ENCODE measurements at regions not wholly inside any gene's neighbourhood (a gene's known extent, or its start where the extent isn't known, plus 50 kb on each side); places are given as distances from the start of the nearest gene placed in this dataset.

DNA sequence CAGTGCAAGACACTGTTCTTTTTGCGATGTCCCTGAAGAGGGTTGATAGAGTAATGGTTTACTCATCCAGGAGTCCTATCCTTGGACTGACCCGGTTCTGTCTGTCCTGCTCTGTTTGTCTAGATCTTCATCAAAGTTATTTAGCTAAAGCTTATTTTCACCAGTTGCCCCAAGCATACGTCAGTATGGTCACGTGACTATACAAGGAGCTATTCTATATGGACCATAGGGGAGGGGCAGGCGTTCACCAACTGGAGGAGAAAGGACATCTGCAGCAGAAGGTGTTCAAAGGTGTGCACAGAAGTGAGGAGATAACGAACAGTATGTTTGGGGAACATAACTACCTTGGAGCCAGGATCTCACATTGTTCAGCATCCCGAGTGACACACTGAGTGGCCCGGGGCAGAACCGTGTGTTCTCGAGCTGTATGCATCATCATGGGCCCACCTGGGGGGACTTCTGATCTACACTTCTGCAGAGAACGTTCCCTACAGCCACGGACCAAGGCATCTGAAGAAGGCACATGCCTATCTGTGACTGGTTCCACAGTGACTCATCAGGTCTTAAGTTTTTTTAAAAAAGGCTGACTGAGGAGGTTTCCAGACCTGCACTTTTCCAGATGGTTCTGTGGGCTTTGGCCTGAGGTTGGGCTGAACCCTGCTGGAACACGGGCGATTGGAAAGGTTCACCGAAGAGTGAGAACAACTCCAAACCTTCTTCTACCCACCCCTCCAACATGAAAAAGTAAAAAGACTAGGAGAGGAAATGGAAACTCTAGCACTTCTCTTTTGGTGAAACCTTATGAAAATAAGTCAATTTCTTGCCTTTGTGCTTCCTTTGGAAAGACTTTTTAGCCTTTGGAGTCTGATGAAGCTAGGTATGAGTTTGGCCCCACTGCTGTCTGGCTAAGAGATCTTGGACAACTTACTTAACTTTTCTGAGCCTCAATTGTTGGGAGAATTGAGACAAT, 68.6 kb upstream of the YWHAQ start:
- Histone ChIP-seq H3K4me3 (ENCODE audit: low read depth in 2 of 2, low read length in 2 of 2) (no peak overlapping the region), H3K4me1 (ENCODE audit: control insufficient read depth, insufficient read depth, low read length) (peaks cover 7% of the 10 kb centered on the region), H3K27ac (ENCODE audit: low read length) (no peak overlapping the region), H3K36me3 (ENCODE audit: control insufficient read depth, insufficient read depth, low read length) (no peaks in the 10 kb centered on the region), H3K27me3 (ENCODE audit: control insufficient read depth, insufficient read depth, low read length) (no peaks in the 10 kb centered on the region), H3K9me3 (ENCODE audit: control insufficient read depth, insufficient read depth, low read depth, low read length) (no peaks in the 10 kb centered on the region; the same call in 1 of the 2 replicates)
- TF ChIP-seq POLR2AphosphoS5 (IDR thresholded peaks at IDR 0.05; ENCODE audit: low read depth, low read length) (no peak), TCF7L2 (IDR thresholded peaks at IDR 0.05; ENCODE audit: low read depth, low read length) (no peak), SIN3A (IDR thresholded peaks at IDR 0.05; ENCODE audit: borderline replicate concordance, insufficient read depth, low read depth, low read length) (no peak)
- TF ChIP-seq, protein P1, sequence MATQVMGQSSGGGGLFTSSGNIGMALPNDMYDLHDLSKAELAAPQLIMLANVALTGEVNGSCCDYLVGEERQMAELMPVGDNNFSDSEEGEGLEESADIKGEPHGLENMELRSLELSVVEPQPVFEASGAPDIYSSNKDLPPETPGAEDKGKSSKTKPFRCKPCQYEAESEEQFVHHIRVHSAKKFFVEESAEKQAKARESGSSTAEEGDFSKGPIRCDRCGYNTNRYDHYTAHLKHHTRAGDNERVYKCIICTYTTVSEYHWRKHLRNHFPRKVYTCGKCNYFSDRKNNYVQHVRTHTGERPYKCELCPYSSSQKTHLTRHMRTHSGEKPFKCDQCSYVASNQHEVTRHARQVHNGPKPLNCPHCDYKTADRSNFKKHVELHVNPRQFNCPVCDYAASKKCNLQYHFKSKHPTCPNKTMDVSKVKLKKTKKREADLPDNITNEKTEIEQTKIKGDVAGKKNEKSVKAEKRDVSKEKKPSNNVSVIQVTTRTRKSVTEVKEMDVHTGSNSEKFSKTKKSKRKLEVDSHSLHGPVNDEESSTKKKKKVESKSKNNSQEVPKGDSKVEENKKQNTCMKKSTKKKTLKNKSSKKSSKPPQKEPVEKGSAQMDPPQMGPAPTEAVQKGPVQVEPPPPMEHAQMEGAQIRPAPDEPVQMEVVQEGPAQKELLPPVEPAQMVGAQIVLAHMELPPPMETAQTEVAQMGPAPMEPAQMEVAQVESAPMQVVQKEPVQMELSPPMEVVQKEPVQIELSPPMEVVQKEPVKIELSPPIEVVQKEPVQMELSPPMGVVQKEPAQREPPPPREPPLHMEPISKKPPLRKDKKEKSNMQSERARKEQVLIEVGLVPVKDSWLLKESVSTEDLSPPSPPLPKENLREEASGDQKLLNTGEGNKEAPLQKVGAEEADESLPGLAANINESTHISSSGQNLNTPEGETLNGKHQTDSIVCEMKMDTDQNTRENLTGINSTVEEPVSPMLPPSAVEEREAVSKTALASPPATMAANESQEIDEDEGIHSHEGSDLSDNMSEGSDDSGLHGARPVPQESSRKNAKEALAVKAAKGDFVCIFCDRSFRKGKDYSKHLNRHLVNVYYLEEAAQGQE (IDR thresholded peaks at IDR 0.05; ENCODE audit: insufficient read depth in 1 of 2, low read depth in 2 of 2, low read length in 1 of 2): no peak
- TF ChIP-seq, protein P2, sequence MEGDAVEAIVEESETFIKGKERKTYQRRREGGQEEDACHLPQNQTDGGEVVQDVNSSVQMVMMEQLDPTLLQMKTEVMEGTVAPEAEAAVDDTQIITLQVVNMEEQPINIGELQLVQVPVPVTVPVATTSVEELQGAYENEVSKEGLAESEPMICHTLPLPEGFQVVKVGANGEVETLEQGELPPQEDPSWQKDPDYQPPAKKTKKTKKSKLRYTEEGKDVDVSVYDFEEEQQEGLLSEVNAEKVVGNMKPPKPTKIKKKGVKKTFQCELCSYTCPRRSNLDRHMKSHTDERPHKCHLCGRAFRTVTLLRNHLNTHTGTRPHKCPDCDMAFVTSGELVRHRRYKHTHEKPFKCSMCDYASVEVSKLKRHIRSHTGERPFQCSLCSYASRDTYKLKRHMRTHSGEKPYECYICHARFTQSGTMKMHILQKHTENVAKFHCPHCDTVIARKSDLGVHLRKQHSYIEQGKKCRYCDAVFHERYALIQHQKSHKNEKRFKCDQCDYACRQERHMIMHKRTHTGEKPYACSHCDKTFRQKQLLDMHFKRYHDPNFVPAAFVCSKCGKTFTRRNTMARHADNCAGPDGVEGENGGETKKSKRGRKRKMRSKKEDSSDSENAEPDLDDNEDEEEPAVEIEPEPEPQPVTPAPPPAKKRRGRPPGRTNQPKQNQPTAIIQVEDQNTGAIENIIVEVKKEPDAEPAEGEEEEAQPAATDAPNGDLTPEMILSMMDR (IDR thresholded peaks at IDR 0.05): no peak
- POLR2A ChIA-PET: no interaction called here
- BruUV-seq (replicated peaks): no TSS peak
- CTCF ChIA-PET: no interaction called here
- in situ Hi-C loops (cut with HindIII; ENCODE audit: low pct_unique_long_range_greater_than_20kb, low sequenced_read_pairs) (no loop called here), intact Hi-C loops (cut with micrococcal nuclease; ENCODE audit: unreplicated experiment) (no loop called here)
- no peak for ATAC-seq
- DNase-seq (ENCODE audit: low read depth, low spot score): no peak

DNA sequence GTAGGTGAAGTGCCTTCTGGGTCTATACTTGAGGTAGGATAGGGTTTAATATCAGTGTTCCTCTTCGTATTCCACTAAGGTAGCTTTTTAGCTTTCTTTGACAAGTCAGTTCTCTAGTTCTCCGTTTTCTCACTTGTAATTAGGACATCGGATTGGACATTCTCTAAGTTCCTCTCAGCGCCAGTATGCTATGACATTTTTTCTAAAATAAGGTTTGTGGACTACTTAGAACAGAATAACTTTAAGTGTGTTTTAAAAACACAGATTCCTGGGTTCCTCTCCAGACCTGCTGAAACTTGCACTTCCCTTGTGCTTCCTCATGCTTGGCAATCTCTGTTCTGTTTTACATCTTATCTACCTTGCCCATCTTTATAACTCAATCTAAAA, 69.3 kb upstream of the YWHAQ start:
- H3K36me3 ChIP-seq (ENCODE audit: control insufficient read depth, insufficient read depth, low read length): no peaks in the 10 kb centered on the region
- TF ChIP-seq, protein P1 (IDR thresholded peaks at IDR 0.05; ENCODE audit: insufficient read depth in 1 of 2, low read depth in 2 of 2, low read length in 1 of 2): no peak
- TF ChIP-seq SIN3A (IDR thresholded peaks at IDR 0.05; ENCODE audit: borderline replicate concordance, insufficient read depth, low read depth, low read length): no peak
- TF ChIP-seq TCF7L2 (IDR thresholded peaks at IDR 0.05; ENCODE audit: low read depth, low read length): no peak
- no peak for TF ChIP-seq POLR2AphosphoS5 (IDR thresholded peaks at IDR 0.05; ENCODE audit: low read depth, low read length)
- TF ChIP-seq, protein P2 (IDR thresholded peaks at IDR 0.05): no peak
- POLR2A ChIA-PET: no interaction called here
- in situ Hi-C loops (cut with HindIII; ENCODE audit: low pct_unique_long_range_greater_than_20kb, low sequenced_read_pairs) (no loop called here), intact Hi-C loops (cut with micrococcal nuclease; ENCODE audit: unreplicated experiment) (no loop called here)
- H3K4me1 ChIP-seq (ENCODE audit: control insufficient read depth, insufficient read depth, low read length): peaks cover 7% of the 10 kb centered on the region
- no TSS peak for BruUV-seq (replicated peaks)
- DNase-seq (ENCODE audit: low read depth, low spot score) (no peak), ATAC-seq (no peak)
- H3K4me3 ChIP-seq (ENCODE audit: low read depth in 2 of 2, low read length in 2 of 2): no peak overlapping the region
- H3K27ac ChIP-seq (ENCODE audit: low read length): no peak overlapping the region
- no peaks in the 10 kb centered on the region; the same call in 1 of the 2 replicates for H3K9me3 ChIP-seq (ENCODE audit: control insufficient read depth, insufficient read depth, low read depth, low read length)
- H3K27me3 ChIP-seq (ENCODE audit: control insufficient read depth, insufficient read depth, low read length): no peaks in the 10 kb centered on the region
- CTCF ChIA-PET: no interaction called here

All from Panc1 (cell line).